ENCODE measurements at regions not wholly inside any gene's neighbourhood (a gene's known extent, or its start where the extent isn't known, plus 50 kb on each side); places are given as distances from the start of the nearest gene placed in this dataset.

- TF ChIP-seq CTCF (IDR thresholded peaks at IDR 0.05; ENCODE audit: low read depth, low read length, missing input control) = no peak
- no peak for TF ChIP-seq REST (IDR thresholded peaks at IDR 0.05)
- no peak for TF ChIP-seq FOXA1 (IDR thresholded peaks at IDR 0.05)
- no peak for TF ChIP-seq GABPA (IDR thresholded peaks at IDR 0.05 in 1 of 2, conservative IDR thresholded peaks at IDR 0.05 in 1 of 2)
- no peak for TF ChIP-seq MAX (IDR thresholded peaks at IDR 0.05)
- no peak for TF ChIP-seq RXRA (IDR thresholded peaks at IDR 0.05)
- TF ChIP-seq ZBTB33 (IDR thresholded peaks at IDR 0.05) = no peak
- TF ChIP-seq YY1 (IDR thresholded peaks at IDR 0.05) = no peak
- TF ChIP-seq RAD21 (IDR thresholded peaks at IDR 0.05) = no peak
- no peak for TF ChIP-seq ATF3 (IDR thresholded peaks at IDR 0.05)
- no peak for TF ChIP-seq JUND (IDR thresholded peaks at IDR 0.05)
- TF ChIP-seq TAF1 (conservative IDR thresholded peaks at IDR 0.05) = no peak
These were observed 72.8 kb downstream of the PTTG1 start for GRCh38 chr5:160494451-160494850.
